SU-DHL-6 (cell line): ENCODE measurements at regions not wholly inside any gene's neighbourhood (a gene's known extent, or its start where the extent isn't known, plus 50 kb on each side); places are given as distances from the start of the nearest gene placed in this dataset.

ENCODE experiments used
- EZH2phosphoT487 ChIP-seq: fragments of 200-600 bp; sonication (generic), shearing (Covaris generic); conservative IDR thresholded peaks from 2 replicates; pipeline ENCODE4 v1.6.1; 2018; ENCODE audit warnings: mild to moderate bottlenecking, antibody characterized with exemption, low read length, moderate library complexity, mixed read lengths
- TF ChIP-seq, protein P1 (sequence below): fragments of 200-600 bp; sonication (generic); IDR thresholded peaks from one replicate; pipeline ENCODE4 v1.5.1; 2017; ENCODE audit warnings: antibody characterized with exemption, mild to moderate bottlenecking, low read length, moderate library complexity; ENCODE audit not compliant: insufficient read depth, poor library complexity, severe bottlenecking

DNA sequence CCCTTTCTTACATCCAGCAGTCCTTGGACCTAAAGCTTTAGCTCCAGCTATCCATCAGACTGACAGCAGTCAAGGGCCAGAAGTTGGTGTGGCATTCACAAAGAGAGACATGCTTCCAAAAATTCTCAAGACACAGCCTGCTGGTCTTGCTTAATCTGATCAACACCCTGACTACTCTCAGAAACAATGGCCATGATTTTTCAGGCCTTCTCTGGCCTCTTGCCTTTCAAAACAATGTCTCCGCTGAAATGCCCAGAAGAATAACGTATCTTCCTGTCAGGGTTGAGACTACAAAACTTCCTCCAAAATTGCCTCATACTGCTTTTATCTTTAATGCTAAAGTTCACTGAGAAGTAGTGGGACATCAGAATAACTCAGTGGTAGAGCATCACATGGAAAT, 205.4 kb upstream of the SETMAR start:
- TF ChIP-seq, protein P1, sequence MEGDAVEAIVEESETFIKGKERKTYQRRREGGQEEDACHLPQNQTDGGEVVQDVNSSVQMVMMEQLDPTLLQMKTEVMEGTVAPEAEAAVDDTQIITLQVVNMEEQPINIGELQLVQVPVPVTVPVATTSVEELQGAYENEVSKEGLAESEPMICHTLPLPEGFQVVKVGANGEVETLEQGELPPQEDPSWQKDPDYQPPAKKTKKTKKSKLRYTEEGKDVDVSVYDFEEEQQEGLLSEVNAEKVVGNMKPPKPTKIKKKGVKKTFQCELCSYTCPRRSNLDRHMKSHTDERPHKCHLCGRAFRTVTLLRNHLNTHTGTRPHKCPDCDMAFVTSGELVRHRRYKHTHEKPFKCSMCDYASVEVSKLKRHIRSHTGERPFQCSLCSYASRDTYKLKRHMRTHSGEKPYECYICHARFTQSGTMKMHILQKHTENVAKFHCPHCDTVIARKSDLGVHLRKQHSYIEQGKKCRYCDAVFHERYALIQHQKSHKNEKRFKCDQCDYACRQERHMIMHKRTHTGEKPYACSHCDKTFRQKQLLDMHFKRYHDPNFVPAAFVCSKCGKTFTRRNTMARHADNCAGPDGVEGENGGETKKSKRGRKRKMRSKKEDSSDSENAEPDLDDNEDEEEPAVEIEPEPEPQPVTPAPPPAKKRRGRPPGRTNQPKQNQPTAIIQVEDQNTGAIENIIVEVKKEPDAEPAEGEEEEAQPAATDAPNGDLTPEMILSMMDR: no peak
- TF ChIP-seq EZH2phosphoT487: no peak
